B cell (primary cell): ENCODE measurements at regions not wholly inside any gene's neighbourhood (a gene's known extent, or its start where the extent isn't known, plus 50 kb on each side); places are given as distances from the start of the nearest gene placed in this dataset.

ENCODE experiments used
- ATAC-seq: fragments of 200-7000 bp; cut with Tn5 transposase; one replicate; pipeline ENCODE4 v1.10.0; 2021; ENCODE audit warnings: low read depth, mild to moderate bottlenecking, moderate number of reproducible peaks, moderate library complexity
- CTCF ChIA-PET: fragments of 350-600 bp; sonication (Branson Sonifier 250); formaldehyde crosslinking; loops from one replicate; lab custom pipeline; 2021; ENCODE audit warnings: antibody characterized with exemption, inconsistent platforms; lab: Charles Lee
- POLR2A ChIA-PET: fragments of 350-600 bp; sonication (Branson Sonifier 250); formaldehyde crosslinking; loops from one replicate; lab custom pipeline; 2021; ENCODE audit warnings: antibody characterized with exemption; lab: Charles Lee
- DNase-seq: peaks from one replicate; pipeline ENCODE4 v3.0.0; 2013
- H2AFZ ChIP-seq: 2 replicates; pipeline ENCODE4 v1.6.1; 2012; ENCODE audit warnings: mild to moderate bottlenecking, low read depth, low read length; ENCODE audit not compliant: insufficient read depth, poor library complexity, severe bottlenecking
- H3K27ac ChIP-seq, 2 donors: 1 replicate in 1 of 2; 2 replicates in 1 of 2; pipeline ENCODE4 v1.5.1; 2012 to 2013; ENCODE audit warnings: low read length in 2 of 2, mild to moderate bottlenecking in 2 of 2, moderate library complexity in 1 of 2
- H3K27me3 ChIP-seq, 4 experiments: fragments of 200-600 bp in 1 of 4; sonication (generic) in 1 of 4; replicated peaks in 1 of 4; 1 replicate in 2 of 4; 2 replicates in 2 of 4; pipeline versions ENCODE4 v1.6.1 to v1.7.0; 2013 to 2016; ENCODE audit warnings: low read length in 3 of 4, mild to moderate bottlenecking in 2 of 4, mixed read lengths in 1 of 4, moderate library complexity in 1 of 4; ENCODE audit not compliant: insufficient read depth in 4 of 4, control insufficient read depth in 3 of 4; ENCODE audit errors: control extremely low read depth in 1 of 4
- H3K36me3 ChIP-seq, 2 experiments: replicated peaks in 1 of 2; 1 replicate in 1 of 2; 2 replicates in 1 of 2; pipeline versions ENCODE4 v1.6.1 to v1.7.1; 2013; ENCODE audit warnings: low read length in 1 of 2; ENCODE audit not compliant: insufficient read depth in 2 of 2, control insufficient read depth in 1 of 2; ENCODE audit errors: control extremely low read depth in 1 of 2, extremely low read depth in 1 of 2
- H3K4me1 ChIP-seq, 2 donors: fragments of 200-600 bp in 1 of 2; sonication (generic) in 1 of 2; 1 replicate in 1 of 2; 2 replicates in 1 of 2; pipeline versions ENCODE4 v1.5.1 to v1.6.1; 2013 to 2017; ENCODE audit warnings: low read length in 2 of 2; ENCODE audit not compliant: control insufficient read depth in 2 of 2, insufficient read depth in 2 of 2
- H3K4me2 ChIP-seq: replicated peaks from 2 replicates; pipeline ENCODE3; 2012; ENCODE audit warnings: mild to moderate bottlenecking, low read depth, low read length; ENCODE audit not compliant: poor library complexity, severe bottlenecking
- H3K4me3 ChIP-seq, 5 experiments: fragments of 200-600 bp in 1 of 5; sonication (generic) in 1 of 5; 1 replicate in 3 of 5; 2 replicates in 2 of 5; pipeline versions ENCODE4 v1.5.1 to v1.7.0; 2011 to 2016; ENCODE audit warnings: low read length in 4 of 5, mild to moderate bottlenecking in 4 of 5, low read depth in 2 of 5, control low read depth in 1 of 5, moderate library complexity in 1 of 5; ENCODE audit not compliant: insufficient read depth in 1 of 5; ENCODE audit errors: control extremely low read depth in 1 of 5, extremely low read depth in 1 of 5
- H3K79me2 ChIP-seq: fragments of 200-600 bp; sonication (generic); one replicate; pipeline ENCODE4 v1.6.0; 2016; ENCODE audit warnings: low read length; ENCODE audit not compliant: control insufficient read depth, insufficient read depth
- H3K9ac ChIP-seq: fragments of 200-600 bp; sonication (generic); 2 replicates; pipeline ENCODE4 v1.6.1; 2017; ENCODE audit warnings: mild to moderate bottlenecking, low read length, moderate library complexity
- H3K9me3 ChIP-seq, 3 donors: one replicate each; pipeline versions ENCODE4 v1.6.1 to v1.7.1; 2013; ENCODE audit warnings: low read length in 2 of 3; ENCODE audit not compliant: control insufficient read depth in 2 of 3, insufficient read depth in 1 of 3; ENCODE audit errors: control extremely low read depth in 1 of 3
- H4K20me1 ChIP-seq: 2 replicates; pipeline ENCODE4 v1.6.0; 2012; ENCODE audit warnings: mild to moderate bottlenecking, low read length; ENCODE audit not compliant: insufficient read depth, control insufficient read depth, poor library complexity, severe bottlenecking
- H3K27ac Mint-ChIP-seq: one replicate; pipeline ENCODE4 v1.8.0; 2021; ENCODE audit warnings: mixed read lengths
- H3K27me3 Mint-ChIP-seq: one replicate; pipeline ENCODE4 v1.8.0; 2021; ENCODE audit warnings: mixed read lengths
- H3K4me1 Mint-ChIP-seq: one replicate; pipeline ENCODE4 v1.8.0; 2021; ENCODE audit warnings: mixed read lengths
- H3K4me3 Mint-ChIP-seq: one replicate; pipeline ENCODE4 v1.8.0; 2021; ENCODE audit warnings: mixed read lengths
- H3K9me3 Mint-ChIP-seq: one replicate; pipeline ENCODE4 v1.8.0; 2022; ENCODE audit warnings: mixed read lengths; ENCODE audit not compliant: insufficient read depth
- CTCF ChIP-seq: fragments of 200-600 bp; IDR thresholded peaks from one replicate; pipeline ENCODE4 v1.8.0; 2022; ENCODE audit warnings: antibody characterized with exemption, mild to moderate bottlenecking
- EZH2 ChIP-seq: IDR thresholded peaks from 2 replicates; pipeline ENCODE4 v1.6.1; 2012; ENCODE audit warnings: borderline replicate concordance, low read depth, mild to moderate bottlenecking, moderate library complexity, low read length; ENCODE audit not compliant: insufficient read depth, poor library complexity, severe bottlenecking
- WGBS: methylation state at CpG from one replicate; pipeline ENCODE4 v1.1.5; 2013; ENCODE audit warnings: missing lambda C conversion rate; ENCODE audit not compliant: insufficient coverage; 5-methylcytosine and 5-hydroxymethylcytosine counted together
- intact Hi-C: fragments of 100-400 bp; cut with micrococcal nuclease; formaldehyde crosslinking; loops from one replicate; pipeline ENCODE4 v1.10.0; 2022

GRCh38 chr3:61354604-61355003 lies 103.4 kb upstream of the FHIT start:
- Histone ChIP-seq H3K9ac (no peak overlapping the region), H3K9me3 (no peaks in the 10 kb centered on the region), H3K27me3 (no peaks in the 10 kb centered on the region), H3K27ac (no peak overlapping the region), H3K4me2 (no peak overlapping the region), H3K4me1 (peaks cover 0 to 3% of the 10 kb centered on the region in 2 donors), H3K36me3 (no peaks in the 10 kb centered on the region), H4K20me1 (no peaks in the 10 kb centered on the region), H2AFZ (no peak overlapping the region), H3K79me2 (no peaks in the 10 kb centered on the region), H3K4me3 (no peak overlapping the region)
- ChIA-PET CTCF (no interaction called here), POLR2A (no interaction called here)
- Mint-ChIP-seq H3K27ac (no peak overlapping the region), H3K27me3 (peaks cover 4% of the 10 kb centered on the region), H3K4me1 (peaks cover 6% of the 10 kb centered on the region), H3K9me3 (peaks cover 3% of the 10 kb centered on the region), H3K4me3 (no peak overlapping the region)
- no peak for ATAC-seq
- 6% methylated on average over 2 of the region's 5 CpGs for WGBS
- no peak for TF ChIP-seq EZH2
- TF ChIP-seq CTCF: no peak
- intact Hi-C loops: no loop called here
- DNase-seq: no peak

GRCh38 chr3:61356685-61357084 lies 105.4 kb upstream of the FHIT start:
- H3K4me3 ChIP-seq: no peak overlapping the region
- no peaks in the 10 kb centered on the region for H3K9me3 ChIP-seq
- no peak overlapping the region for H2AFZ ChIP-seq
- Mint-ChIP-seq H3K9me3 (peaks cover 3% of the 10 kb centered on the region), H3K27ac (no peak overlapping the region), H3K27me3 (peaks cover 4% of the 10 kb centered on the region), H3K4me1 (peaks cover 6% of the 10 kb centered on the region), H3K4me3 (no peak overlapping the region)
- DNase-seq (no peak), ATAC-seq (no peak)
- no peaks in the 10 kb centered on the region for H3K27me3 ChIP-seq
- H3K9ac ChIP-seq: no peak overlapping the region
- peaks cover 0 to 3% of the 10 kb centered on the region in 2 donors for H3K4me1 ChIP-seq
- POLR2A ChIA-PET: no interaction called here
- no peaks in the 10 kb centered on the region for H3K79me2 ChIP-seq
- CTCF ChIA-PET: interaction anchor here (1.2 kb wide), 1 partner anchor 25 kb away, joined by 3 read pairs; no protein-coding TSS in a partner anchor
- intact Hi-C loops: no loop called here
- WGBS: no CpG with 5 or more reads among the region's 1 CpG
- H3K4me2 ChIP-seq: no peak overlapping the region
- H3K36me3 ChIP-seq: no peaks in the 10 kb centered on the region
- no peak for TF ChIP-seq CTCF
- no peak for TF ChIP-seq EZH2
- H3K27ac ChIP-seq: no peak overlapping the region
- H4K20me1 ChIP-seq: no peaks in the 10 kb centered on the region
